Neural cell (in vitro differentiated cells): ENCODE measurements at regions not wholly inside any gene's neighbourhood (a gene's known extent, or its start where the extent isn't known, plus 50 kb on each side); places are given as distances from the start of the nearest gene placed in this dataset.

ENCODE experiments used
- CTCF ChIP-seq: fragments of 450-650 bp; IDR thresholded peaks from 2 replicates; pipeline ENCODE4 v1.5.1; 2014; ENCODE audit warnings: antibody characterized with exemption, mild to moderate bottlenecking, moderate library complexity; ENCODE audit not compliant: poor library complexity, severe bottlenecking
- EZH2 ChIP-seq: fragments of 200-600, 300-800 bp; shearing (Covaris generic), sonication (generic); IDR thresholded peaks from 2 replicates; pipeline ENCODE4 v1.6.1; 2014; ENCODE audit warnings: antibody characterized with exemption, low read length, borderline replicate concordance, mild to moderate bottlenecking; ENCODE audit not compliant: insufficient read depth, poor library complexity, severe bottlenecking
- REST ChIP-seq: IDR thresholded peaks from 2 replicates; pipeline ENCODE4 v1.6.1; 2012; ENCODE audit warnings: borderline replicate concordance

- TF ChIP-seq REST (no peak), CTCF (no peak), EZH2 (no peak)
Measured at GRCh38 chr13:37475966-37476365, 122.6 kb downstream of the POSTN start.
